ENCODE measurements at regions not wholly inside any gene's neighbourhood (a gene's known extent, or its start where the extent isn't known, plus 50 kb on each side); places are given as distances from the start of the nearest gene placed in this dataset.

DNA sequence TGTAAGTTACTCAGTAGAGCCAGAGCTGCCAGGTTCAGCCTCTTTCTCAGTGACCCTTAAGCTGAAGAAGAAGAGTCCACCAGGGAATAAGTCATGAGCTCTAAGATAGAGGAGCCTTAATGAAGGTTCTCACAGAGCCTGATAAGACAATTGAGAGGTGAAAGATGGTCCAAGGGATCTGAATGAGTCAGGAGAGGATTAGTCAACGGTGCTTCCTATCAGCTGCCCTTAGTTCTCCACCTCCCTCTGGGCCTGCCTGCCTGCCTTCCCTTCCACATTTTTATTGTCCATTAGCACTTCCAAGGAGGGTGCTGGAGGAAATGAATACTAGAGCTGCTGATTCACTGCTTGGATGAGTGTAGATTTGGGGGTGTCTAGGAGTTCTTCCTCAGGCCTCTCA lies 161.7 kb upstream of the RMST start:
- Mint-ChIP-seq H3K9me3 (ENCODE audit: unreplicated experiment) (peaks cover 15% of the 10 kb centered on the region), H3K4me3 (ENCODE audit: unreplicated experiment) (no peak overlapping the region), H3K4me1 (ENCODE audit: unreplicated experiment) (no peaks in the 10 kb centered on the region), H3K36me3 (ENCODE audit: unreplicated experiment) (no peaks in the 10 kb centered on the region), H3K27ac (ENCODE audit: unreplicated experiment) (no peak overlapping the region), H3K27me3 (ENCODE audit: unreplicated experiment) (no peaks in the 10 kb centered on the region)
- DNase-seq (ENCODE audit: extremely low spot score, unreplicated experiment) = no peak
- TF ChIP-seq CTCF (IDR thresholded peaks at IDR 0.05) = no peak

DNA sequence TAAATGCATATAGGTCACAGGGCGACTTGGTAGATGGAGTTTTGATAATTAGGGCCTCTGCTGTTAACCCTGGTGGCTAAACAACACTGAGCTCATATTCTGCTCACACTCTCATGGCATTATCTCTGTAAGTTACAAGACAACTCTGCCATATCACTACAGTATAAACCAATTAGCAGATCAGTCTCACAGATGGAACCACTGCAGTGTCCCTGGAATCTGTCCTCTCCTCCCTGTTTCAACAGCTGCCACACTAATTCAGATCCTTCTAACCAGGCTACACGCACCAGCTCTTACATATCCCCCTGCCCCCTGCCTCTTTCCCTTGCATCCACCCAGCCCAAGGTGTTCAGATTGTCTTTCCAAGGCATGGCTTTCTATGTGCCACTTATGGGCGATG lies 161.0 kb upstream of the RMST start:
- TF ChIP-seq CTCF (IDR thresholded peaks at IDR 0.05) = no peak
- H3K4me3 Mint-ChIP-seq (ENCODE audit: unreplicated experiment) = no peak overlapping the region
- peaks cover 9% of the 10 kb centered on the region for H3K9me3 Mint-ChIP-seq (ENCODE audit: unreplicated experiment)
- H3K27ac Mint-ChIP-seq (ENCODE audit: unreplicated experiment) = no peak overlapping the region
- H3K36me3 Mint-ChIP-seq (ENCODE audit: unreplicated experiment) = no peaks in the 10 kb centered on the region
- no peaks in the 10 kb centered on the region for H3K27me3 Mint-ChIP-seq (ENCODE audit: unreplicated experiment)
- no peaks in the 10 kb centered on the region for H3K4me1 Mint-ChIP-seq (ENCODE audit: unreplicated experiment)
- DNase-seq (ENCODE audit: extremely low spot score, unreplicated experiment) = no peak

DNA sequence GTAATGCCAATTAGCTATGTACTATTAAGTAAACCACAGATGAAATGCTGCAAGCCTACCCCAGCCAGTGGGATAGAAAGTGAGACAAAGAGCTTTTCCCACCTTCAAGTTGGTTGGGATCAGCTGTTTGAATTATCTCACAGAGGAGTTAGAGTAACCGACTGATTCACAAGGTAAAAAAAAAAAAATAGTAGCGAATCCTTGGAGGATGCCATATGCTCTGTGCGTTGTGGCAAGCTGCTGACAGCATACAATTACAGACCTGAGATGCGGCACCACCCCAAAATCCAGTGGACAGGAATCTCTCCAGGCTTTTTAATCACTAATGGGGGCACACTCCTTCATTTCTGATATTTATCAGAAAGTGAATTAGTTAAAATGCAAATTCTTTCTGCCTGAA lies 157.0 kb upstream of the RMST start:
- no peaks in the 10 kb centered on the region for H3K9me3 Mint-ChIP-seq (ENCODE audit: unreplicated experiment)
- H3K27ac Mint-ChIP-seq (ENCODE audit: unreplicated experiment) = no peak overlapping the region
- H3K36me3 Mint-ChIP-seq (ENCODE audit: unreplicated experiment) = no peaks in the 10 kb centered on the region
- no peaks in the 10 kb centered on the region for H3K4me1 Mint-ChIP-seq (ENCODE audit: unreplicated experiment)
- DNase-seq (ENCODE audit: extremely low spot score, unreplicated experiment) = no peak
- no peaks in the 10 kb centered on the region for H3K27me3 Mint-ChIP-seq (ENCODE audit: unreplicated experiment)
- no peak overlapping the region for H3K4me3 Mint-ChIP-seq (ENCODE audit: unreplicated experiment)
- TF ChIP-seq CTCF (IDR thresholded peaks at IDR 0.05) = no peak

DNA sequence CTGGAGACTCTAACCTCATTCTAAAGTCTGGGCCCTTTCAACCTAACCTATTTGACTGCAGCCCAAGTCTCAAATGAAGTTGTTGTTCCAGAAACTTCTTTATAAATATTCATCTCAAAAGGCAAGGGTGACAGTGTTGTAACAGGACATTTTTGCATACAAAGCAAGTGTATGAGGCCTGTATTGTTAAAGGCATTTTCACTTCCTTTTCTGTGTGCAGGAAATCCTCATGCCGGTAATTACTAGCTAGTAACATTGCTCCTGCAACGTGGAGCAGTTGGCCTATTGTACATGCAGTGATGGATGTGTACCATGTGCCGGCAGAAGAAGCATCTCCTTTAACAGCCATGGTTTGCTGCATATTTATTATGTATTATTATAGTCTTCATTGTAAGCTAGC lies 156.5 kb upstream of the RMST start:
- no peaks in the 10 kb centered on the region for H3K36me3 Mint-ChIP-seq (ENCODE audit: unreplicated experiment)
- no peaks in the 10 kb centered on the region for H3K9me3 Mint-ChIP-seq (ENCODE audit: unreplicated experiment)
- no peak for TF ChIP-seq CTCF (IDR thresholded peaks at IDR 0.05)
- H3K27me3 Mint-ChIP-seq (ENCODE audit: unreplicated experiment) = no peaks in the 10 kb centered on the region
- no peak overlapping the region for H3K27ac Mint-ChIP-seq (ENCODE audit: unreplicated experiment)
- DNase-seq (ENCODE audit: extremely low spot score, unreplicated experiment) = no peak
- no peaks in the 10 kb centered on the region for H3K4me1 Mint-ChIP-seq (ENCODE audit: unreplicated experiment)
- no peak overlapping the region for H3K4me3 Mint-ChIP-seq (ENCODE audit: unreplicated experiment)

DNA sequence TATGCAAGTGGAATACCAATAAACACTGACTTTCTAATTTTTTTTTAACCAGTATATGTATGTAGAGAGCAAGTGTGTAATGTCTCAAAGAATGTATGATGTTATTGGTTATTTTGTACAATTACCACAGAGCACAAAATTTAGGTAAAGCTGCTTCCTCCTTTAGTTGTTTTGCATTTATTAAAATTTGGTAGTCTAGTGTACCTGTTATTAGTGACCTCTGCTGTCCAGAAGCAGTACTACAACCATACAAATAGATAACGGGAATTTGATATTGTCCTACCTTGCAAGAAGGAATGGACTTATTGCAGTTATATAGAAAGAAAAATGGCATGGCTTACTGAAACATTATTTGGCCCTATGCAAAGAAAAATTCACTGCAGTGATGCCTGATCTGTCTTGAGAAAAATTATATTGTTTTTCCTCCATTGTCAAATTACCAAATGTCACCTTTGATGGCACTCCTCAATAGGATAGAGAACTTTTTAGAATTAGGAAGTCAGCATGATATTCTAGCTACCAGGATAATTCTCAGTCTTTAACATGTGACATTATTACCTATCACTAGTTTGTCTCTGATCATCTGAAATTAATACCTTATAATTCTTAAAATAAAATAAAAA lies 153.9 kb upstream of the RMST start:
- Mint-ChIP-seq H3K27me3 (ENCODE audit: unreplicated experiment) (peaks cover 3% of the 10 kb centered on the region), H3K36me3 (ENCODE audit: unreplicated experiment) (no peaks in the 10 kb centered on the region), H3K27ac (ENCODE audit: unreplicated experiment) (no peak overlapping the region), H3K9me3 (ENCODE audit: unreplicated experiment) (no peaks in the 10 kb centered on the region), H3K4me3 (ENCODE audit: unreplicated experiment) (no peak overlapping the region), H3K4me1 (ENCODE audit: unreplicated experiment) (no peaks in the 10 kb centered on the region)
- peak; percentile 72 for TF ChIP-seq CTCF (IDR thresholded peaks at IDR 0.05)
- no peak for DNase-seq (ENCODE audit: extremely low spot score, unreplicated experiment)
